ENCODE measurements at regions not wholly inside any gene's neighbourhood (a gene's known extent, or its start where the extent isn't known, plus 50 kb on each side); places are given as distances from the start of the nearest gene placed in this dataset.
A peak's percentile ranks its signal among the peaks of the same experiment; 100 is the strongest.

DNA sequence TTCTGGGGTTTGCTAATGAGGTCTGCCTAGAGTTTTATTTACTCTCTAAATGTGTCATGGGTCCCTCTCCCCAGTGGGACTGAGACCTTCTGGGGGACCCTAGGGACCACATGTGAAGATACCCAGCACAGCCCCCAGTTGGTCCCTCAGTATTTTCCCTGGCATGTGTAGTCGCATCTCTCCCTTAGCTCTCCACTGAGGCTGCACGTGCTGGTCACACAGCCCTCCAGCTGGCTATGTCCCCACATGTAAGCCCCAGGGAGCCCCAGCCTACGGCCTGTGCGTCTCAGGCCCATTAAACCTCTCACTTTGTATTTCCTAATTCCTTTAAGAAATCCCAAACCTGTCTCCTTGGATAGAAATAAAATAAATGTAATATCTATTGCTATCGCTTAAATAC, 189.6 kb upstream of the TSHZ3 start:
- no peaks in the 10 kb centered on the region for H3K4me1 ChIP-seq
- DNase-seq = no peak
- no peak overlapping the region for H3K4me3 ChIP-seq
- TF ChIP-seq EP300 (IDR thresholded peaks at IDR 0.05) (no peak), POLR2AphosphoS5 (IDR thresholded peaks at IDR 0.05) (no peak), POLR2A (IDR thresholded peaks at IDR 0.05) (no peak)
- TF ChIP-seq, protein P1, sequence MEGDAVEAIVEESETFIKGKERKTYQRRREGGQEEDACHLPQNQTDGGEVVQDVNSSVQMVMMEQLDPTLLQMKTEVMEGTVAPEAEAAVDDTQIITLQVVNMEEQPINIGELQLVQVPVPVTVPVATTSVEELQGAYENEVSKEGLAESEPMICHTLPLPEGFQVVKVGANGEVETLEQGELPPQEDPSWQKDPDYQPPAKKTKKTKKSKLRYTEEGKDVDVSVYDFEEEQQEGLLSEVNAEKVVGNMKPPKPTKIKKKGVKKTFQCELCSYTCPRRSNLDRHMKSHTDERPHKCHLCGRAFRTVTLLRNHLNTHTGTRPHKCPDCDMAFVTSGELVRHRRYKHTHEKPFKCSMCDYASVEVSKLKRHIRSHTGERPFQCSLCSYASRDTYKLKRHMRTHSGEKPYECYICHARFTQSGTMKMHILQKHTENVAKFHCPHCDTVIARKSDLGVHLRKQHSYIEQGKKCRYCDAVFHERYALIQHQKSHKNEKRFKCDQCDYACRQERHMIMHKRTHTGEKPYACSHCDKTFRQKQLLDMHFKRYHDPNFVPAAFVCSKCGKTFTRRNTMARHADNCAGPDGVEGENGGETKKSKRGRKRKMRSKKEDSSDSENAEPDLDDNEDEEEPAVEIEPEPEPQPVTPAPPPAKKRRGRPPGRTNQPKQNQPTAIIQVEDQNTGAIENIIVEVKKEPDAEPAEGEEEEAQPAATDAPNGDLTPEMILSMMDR (IDR thresholded peaks at IDR 0.05) = no peak
- peaks cover 0 to 3% (median 0%) of the 10 kb centered on the region in 4 donors for H3K9me3 ChIP-seq
- H3K27me3 ChIP-seq = no peaks in the 10 kb centered on the region
- no peak for ATAC-seq (ENCODE audit: low FRiP score in 2 of 2)
- no peaks in the 10 kb centered on the region for H3K36me3 ChIP-seq
- no peak overlapping the region for H3K27ac ChIP-seq
- 86 to 88% methylated on average over 5 of the region's 5 CpGs for WGBS, 2 donors

DNA sequence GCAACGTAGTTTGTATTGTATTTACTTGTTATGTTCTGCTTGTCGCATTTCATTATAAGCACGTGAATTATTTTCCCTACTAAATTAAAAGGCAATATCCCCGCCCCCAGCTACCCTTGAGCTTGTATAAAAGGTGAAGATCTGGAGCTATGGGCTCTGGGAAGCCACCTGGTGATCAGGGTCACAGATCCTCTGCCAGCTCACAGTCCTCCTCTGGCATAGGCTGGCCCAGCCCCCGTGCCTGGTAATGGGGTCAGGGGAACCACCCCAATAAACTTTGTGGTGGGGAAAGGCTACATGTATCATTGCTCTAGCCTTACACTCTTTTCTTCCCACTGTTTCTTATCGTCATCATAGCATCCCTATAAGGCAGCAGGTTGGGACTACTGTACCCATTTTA, 190.2 kb upstream of the TSHZ3 start:
- 82 to 89% methylated on average over 6 of the region's 6 CpGs for WGBS, 2 donors
- H3K36me3 ChIP-seq = no peaks in the 10 kb centered on the region
- no peak for ATAC-seq (ENCODE audit: low FRiP score in 2 of 2)

DNA sequence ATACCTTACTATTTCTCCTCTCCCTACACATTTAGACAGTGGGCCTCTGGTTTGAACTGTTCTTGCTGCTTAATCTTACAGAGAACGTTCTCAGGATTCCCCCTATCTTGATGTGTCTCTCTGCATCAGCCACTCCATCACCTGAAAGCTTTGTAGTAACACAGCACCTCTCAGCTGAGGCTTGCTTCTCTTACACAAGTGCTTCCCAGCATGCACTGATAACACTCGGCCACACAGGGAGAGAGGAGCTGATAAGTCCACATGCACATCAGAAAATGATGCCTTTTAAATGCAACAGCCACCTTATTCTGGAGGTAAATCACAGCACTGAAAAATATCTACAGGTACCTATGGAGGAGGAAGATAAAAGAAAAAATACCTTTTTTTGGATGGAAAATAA, 192.2 kb upstream of the TSHZ3 start:
- TF ChIP-seq POLR2AphosphoS5 (IDR thresholded peaks at IDR 0.05) (no peak), EP300 (IDR thresholded peaks at IDR 0.05) (no peak), POLR2A (IDR thresholded peaks at IDR 0.05) (no peak)
- TF ChIP-seq, protein P1 (IDR thresholded peaks at IDR 0.05) = no peak
- Histone ChIP-seq H3K27me3 (no peaks in the 10 kb centered on the region), H3K27ac (no peak overlapping the region), H3K9me3 (peaks cover 0 to 3% (median 0%) of the 10 kb centered on the region in 4 donors), H3K4me3 (no peak overlapping the region), H3K36me3 (no peaks in the 10 kb centered on the region), H3K4me1 (no peaks in the 10 kb centered on the region)
- WGBS, 2 donors = 20 to 30% methylated on average over 2 of the region's 2 CpGs
- DNase-seq = no peak
- ATAC-seq (ENCODE audit: low FRiP score in 2 of 2) = no peak

More for the DNA sequence above, 190.2 kb upstream of the TSHZ3 start:
- H3K4me3 ChIP-seq = no peak overlapping the region
- no peak for DNase-seq
- H3K9me3 ChIP-seq = peaks cover 0 to 3% (median 0%) of the 10 kb centered on the region in 4 donors
- no peak overlapping the region for H3K27ac ChIP-seq
- H3K4me1 ChIP-seq = no peaks in the 10 kb centered on the region
- H3K27me3 ChIP-seq = no peaks in the 10 kb centered on the region
- TF ChIP-seq, protein P1 (IDR thresholded peaks at IDR 0.05) = no peak
- TF ChIP-seq POLR2AphosphoS5 (IDR thresholded peaks at IDR 0.05) = no peak
- TF ChIP-seq POLR2A (IDR thresholded peaks at IDR 0.05) = no peak
- TF ChIP-seq EP300 (IDR thresholded peaks at IDR 0.05) = no peak

DNA sequence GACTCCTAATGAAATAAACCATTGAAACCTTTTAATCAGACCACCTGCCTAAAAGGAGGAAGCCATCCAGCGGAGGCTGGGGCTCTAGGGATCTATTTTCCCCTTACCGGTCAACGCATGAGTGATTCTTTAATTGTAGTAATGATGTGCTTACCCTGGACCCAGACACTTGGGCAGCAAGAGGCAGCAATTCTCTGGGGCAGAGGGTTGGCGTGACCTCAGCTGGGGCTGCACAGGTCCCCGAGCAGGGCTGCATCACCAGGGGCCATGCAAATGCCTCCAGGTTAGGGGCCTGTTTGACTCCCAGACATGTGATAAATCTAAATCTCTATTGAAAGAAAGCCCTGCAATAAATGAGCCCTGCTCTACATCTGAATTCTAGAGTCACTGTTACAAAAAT, 194.2 kb upstream of the TSHZ3 start:
- peaks cover 0 to 2% (median 0%) of the 10 kb centered on the region in 4 donors for H3K9me3 ChIP-seq
- no peaks in the 10 kb centered on the region for H3K4me1 ChIP-seq
- no peaks in the 10 kb centered on the region for H3K36me3 ChIP-seq
- 85 to 97% methylated on average over 4 to 5 of the region's 5 CpGs for WGBS, 2 donors
- no peaks in the 10 kb centered on the region for H3K27me3 ChIP-seq
- DNase-seq (peak in 1 of 2 donors; percentile 21), ATAC-seq (ENCODE audit: low FRiP score in 2 of 2) (no peak)
- no peak overlapping the region for H3K27ac ChIP-seq
- TF ChIP-seq EP300 (IDR thresholded peaks at IDR 0.05) (no peak), POLR2A (IDR thresholded peaks at IDR 0.05) (no peak), POLR2AphosphoS5 (IDR thresholded peaks at IDR 0.05) (no peak)
- TF ChIP-seq, protein P1 (IDR thresholded peaks at IDR 0.05) = no peak
- H3K4me3 ChIP-seq = no peak overlapping the region

DNA sequence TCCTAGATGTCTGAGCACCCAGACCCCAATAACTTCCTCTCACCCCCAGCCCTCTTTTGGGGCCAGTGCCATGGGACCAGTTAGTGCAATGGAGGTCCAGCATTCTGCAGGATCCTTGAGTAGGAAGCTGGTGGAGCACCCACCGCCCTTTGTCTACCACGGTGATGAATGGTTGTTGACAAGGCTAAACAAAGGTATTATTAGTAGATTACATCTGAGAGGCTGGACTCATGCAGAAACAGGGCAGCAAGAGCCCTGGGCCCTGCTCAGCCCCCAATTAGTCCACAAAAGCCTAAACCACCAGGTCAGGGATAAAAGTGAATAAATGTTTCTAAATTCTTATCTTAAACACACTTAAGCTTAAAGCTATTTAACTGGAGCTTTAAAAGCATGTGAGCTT, 196.5 kb upstream of the TSHZ3 start:
- H3K4me3 ChIP-seq = no peak overlapping the region
- no peaks in the 10 kb centered on the region for H3K27me3 ChIP-seq
- TF ChIP-seq EP300 (IDR thresholded peaks at IDR 0.05) (no peak), POLR2A (IDR thresholded peaks at IDR 0.05) (no peak), POLR2AphosphoS5 (IDR thresholded peaks at IDR 0.05) (no peak)
- TF ChIP-seq, protein P1 (IDR thresholded peaks at IDR 0.05) = no peak
- H3K27ac ChIP-seq = no peak overlapping the region
- 58 to 86% methylated on average over 2 of the region's 2 CpGs for WGBS, 2 donors
- ATAC-seq (ENCODE audit: low FRiP score in 2 of 2) (no peak), DNase-seq (no peak)
- H3K9me3 ChIP-seq = no peaks in the 10 kb centered on the region
- no peaks in the 10 kb centered on the region for H3K36me3 ChIP-seq
- H3K4me1 ChIP-seq = no peaks in the 10 kb centered on the region

Measured in upper lobe of left lung (tissue), 6 donors.